GM13976 (cell line): ENCODE measurements at regions not wholly inside any gene's neighbourhood (a gene's known extent, or its start where the extent isn't known, plus 50 kb on each side); places are given as distances from the start of the nearest gene placed in this dataset.

ENCODE experiments used
- DNase-seq: peaks from one replicate; pipeline ENCODE4 v3.0.0; 2012; ENCODE audit warnings: low spot score
- CTCF ChIP-seq: IDR thresholded peaks from 2 replicates; pipeline ENCODE4 v1.5.1; 2012; ENCODE audit warnings: borderline replicate concordance, mild to moderate bottlenecking; ENCODE audit not compliant: insufficient read depth; ENCODE audit errors: extremely low read depth, missing control alignments, control extremely low read depth
- in situ Hi-C: fragments of 300-500 bp; cut with MboI; formaldehyde crosslinking; loops from one replicate; pipeline ENCODE4 v1.12.0; 2022; ENCODE audit warnings: low sequenced_read_pairs, mixed read lengths, inconsistent platforms; ENCODE audit not compliant: unreplicated experiment

GRCh38 chr7:46168231-46168630 lies 247.2 kb upstream of the IGFBP3 start:
- in situ Hi-C loops: no loop called here
- no peak for TF ChIP-seq CTCF
- no peak for DNase-seq

- TF ChIP-seq CTCF: no peak
- in situ Hi-C loops: no loop called here
- DNase-seq: no peak
Observed at GRCh38 chr7:46165276-46165675, 244.2 kb upstream of the IGFBP3 start.

GRCh38 chr7:46164629-46165028 lies 243.6 kb upstream of the IGFBP3 start:
- in situ Hi-C loops: no loop called here
- no peak for TF ChIP-seq CTCF
- no peak for DNase-seq

- DNase-seq: no peak
- in situ Hi-C loops: no loop called here
Observed at GRCh38 chr7:46163246-46163645, 242.2 kb upstream of the IGFBP3 start.

GRCh38 chr7:46162609-46163008 lies 241.5 kb upstream of the IGFBP3 start:
- no peak for DNase-seq
- no peak for TF ChIP-seq CTCF
- in situ Hi-C loops: no loop called here

More at GRCh38 chr7:46163246-46163645, 242.2 kb upstream of the IGFBP3 start:
- no peak for TF ChIP-seq CTCF

DNA sequence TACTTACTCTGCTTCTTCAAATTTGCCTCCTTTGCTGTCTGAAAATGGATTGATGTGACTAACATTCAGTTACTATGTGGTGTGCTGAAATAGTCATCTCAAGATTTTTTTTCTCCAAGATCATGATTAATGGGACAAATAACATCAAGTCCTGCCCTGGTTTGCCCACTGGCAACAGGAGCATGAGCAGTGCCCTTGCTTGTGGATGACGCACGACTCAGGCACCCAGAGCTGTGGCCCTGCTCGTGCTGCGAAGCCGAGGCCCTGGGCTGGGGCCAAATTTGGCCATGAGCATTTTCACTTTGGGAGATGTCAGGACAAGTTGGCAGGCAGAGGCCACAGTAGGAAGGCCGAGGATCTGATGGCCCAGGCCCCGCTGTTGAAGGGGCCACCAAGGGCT lies 239.8 kb upstream of the IGFBP3 start:
- in situ Hi-C loops: no loop called here
- DNase-seq: no peak
- TF ChIP-seq CTCF: no peak

DNA sequence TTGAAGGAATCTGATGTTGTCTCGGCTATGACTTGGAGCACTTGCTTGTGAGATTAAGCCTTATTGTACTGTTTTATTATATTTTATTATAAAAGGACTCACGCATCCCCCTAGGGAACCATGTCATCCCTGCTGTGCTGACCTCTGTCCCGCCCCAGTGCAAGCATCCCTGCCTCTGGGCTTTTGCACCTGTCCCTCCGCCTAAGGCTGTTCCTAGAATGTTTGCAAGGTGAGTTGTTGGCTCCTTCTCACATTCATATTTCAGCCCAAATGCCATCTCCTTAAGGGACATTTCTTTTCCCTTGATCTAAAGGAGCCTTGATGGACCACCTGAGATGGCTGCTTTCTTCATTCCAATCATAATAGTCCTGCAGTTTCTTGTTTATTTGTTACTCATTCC lies 236.9 kb upstream of the IGFBP3 start:
- no peak for TF ChIP-seq CTCF
- DNase-seq: no peak
- in situ Hi-C loops: no loop called here
